ENCODE measurements at regions not wholly inside any gene's neighbourhood (a gene's known extent, or its start where the extent isn't known, plus 50 kb on each side); places are given as distances from the start of the nearest gene placed in this dataset.
"Not testable (repeated sequence)": the region's sequence is repeated elsewhere in the genome, so short reads cannot be mapped to it uniquely, and the experiment has no call there.

DNA sequence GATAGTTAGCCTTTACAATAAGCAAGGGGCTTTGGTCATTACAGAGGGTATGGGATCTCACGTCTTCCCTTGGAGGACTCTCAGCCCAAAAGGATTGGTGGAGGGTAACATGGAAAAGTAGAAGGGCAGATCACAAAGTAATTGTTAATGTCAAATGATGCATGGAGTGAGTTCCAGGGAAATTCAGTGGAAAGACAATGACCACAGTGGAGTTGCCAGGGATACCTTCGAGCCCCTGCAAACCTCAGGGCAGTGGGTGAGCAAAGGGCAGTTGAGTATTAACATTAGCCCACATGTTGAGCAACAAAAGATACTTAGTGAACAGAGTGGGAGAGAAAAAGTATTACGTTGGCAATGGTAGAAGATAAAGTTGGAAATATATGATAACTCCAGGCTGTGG lies 593.4 kb upstream of the NR2F2 start:
- no peak for DNase-seq

GRCh38 chr15:95739131-95739530 lies 591.4 kb upstream of the NR2F2 start:
- DNase-seq: no peak

- no peak for DNase-seq
Observed at GRCh38 chr15:95741830-95742229, 588.7 kb upstream of the NR2F2 start.

GRCh38 chr15:95742256-95742655 lies 588.2 kb upstream of the NR2F2 start:
- no peak for DNase-seq

GRCh38 chr15:95742836-95743235 lies 587.7 kb upstream of the NR2F2 start:
- no peak for DNase-seq

GRCh38 chr15:95757171-95757570 lies 573.3 kb upstream of the NR2F2 start:
- no peak for DNase-seq

DNA sequence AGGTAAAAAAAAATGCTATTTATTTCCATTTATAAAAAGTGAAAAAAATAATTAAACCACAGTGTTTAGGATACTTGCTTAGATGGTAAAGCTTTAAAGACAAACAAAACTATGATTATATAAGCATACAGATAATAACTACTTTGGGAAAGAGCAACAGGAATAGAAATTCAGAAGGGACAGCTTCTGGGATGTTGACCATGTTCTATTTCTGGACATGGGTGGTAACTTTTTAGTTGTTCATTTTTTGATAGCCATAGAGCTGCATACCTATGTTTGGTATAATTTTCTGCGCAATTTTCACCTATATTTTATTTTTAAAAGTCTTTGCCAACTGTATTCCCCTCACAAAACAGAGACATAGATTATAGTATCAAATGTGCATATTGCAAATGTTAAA lies 572.0 kb upstream of the NR2F2 start:
- DNase-seq: no peak

DNA sequence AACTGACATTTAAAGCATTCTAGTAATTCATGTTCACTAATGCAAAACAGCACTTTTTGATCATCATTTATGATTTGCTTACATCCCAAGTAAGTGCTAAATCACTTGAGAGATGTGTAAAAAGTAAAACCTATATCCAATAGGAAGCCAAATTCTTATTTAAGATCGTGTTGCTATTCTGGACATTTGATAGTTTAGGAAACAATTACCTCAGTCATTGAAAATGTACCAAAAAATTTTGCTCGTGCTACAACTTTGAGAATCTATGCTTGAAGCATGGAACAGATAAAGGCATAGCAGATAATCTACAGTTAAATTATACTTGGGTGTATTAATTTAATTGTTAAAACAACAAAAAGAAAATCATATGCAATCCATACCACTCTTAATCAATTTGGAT lies 571.6 kb upstream of the NR2F2 start:
- DNase-seq: no peak

- DNase-seq: no peak
Observed at GRCh38 chr15:95760508-95760907, 570.0 kb upstream of the NR2F2 start.

DNA sequence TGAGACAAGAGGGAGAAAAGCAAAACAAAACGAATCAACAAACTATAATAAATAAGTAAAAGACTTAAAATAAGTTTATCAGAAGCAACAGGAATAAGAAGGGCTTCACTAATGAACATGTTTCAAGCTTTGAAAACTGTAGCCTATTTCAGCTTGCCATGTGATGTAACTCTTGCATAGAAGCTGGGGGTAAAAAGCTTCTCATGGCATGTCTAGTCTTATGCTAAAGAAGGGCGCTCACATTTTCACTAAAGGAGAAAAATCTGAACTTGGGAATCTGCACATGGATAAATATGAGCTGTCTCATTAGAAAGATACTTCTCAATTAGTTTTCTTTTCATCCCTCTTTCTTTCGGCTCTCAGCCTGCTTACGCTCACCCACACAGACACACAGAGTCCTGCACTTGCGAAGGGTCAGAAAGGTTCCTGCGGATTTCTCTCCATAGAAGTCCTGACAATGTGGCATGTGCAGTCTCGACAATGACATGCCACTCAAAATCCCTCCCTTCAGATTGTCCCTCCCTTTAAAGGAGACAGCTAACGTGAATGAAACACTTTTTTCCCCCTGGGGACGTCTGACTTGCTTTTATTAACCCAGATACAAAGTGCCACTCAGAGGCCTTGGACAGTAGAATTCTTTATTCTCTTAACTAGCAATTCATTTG lies 568.9 kb upstream of the NR2F2 start:
- DNase-seq: no peak

GRCh38 chr15:95763426-95763825 lies 567.1 kb upstream of the NR2F2 start:
- DNase-seq: no peak

- DNase-seq: no peak
Observed at GRCh38 chr15:95765161-95765560, 565.3 kb upstream of the NR2F2 start.

DNA sequence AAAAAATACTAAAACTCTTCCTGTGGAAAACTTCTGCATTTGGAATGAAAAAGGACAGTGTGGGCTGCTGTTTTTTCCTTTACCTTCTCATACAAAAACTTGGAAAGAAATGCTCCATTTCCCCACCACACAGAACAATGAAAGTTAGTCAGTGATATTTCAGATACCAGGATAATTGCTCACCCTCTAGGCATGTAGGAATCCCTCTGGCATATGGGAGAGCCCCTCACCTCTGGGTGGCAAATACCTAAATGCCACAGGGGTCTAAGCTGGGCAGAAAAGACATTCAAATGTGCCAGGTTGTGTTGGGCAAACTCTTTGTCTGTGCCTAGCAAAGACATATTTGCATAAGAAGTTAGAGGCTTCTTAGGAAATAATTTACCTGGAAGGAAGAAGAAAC lies 560.3 kb upstream of the NR2F2 start:
- DNase-seq: no peak

DNA sequence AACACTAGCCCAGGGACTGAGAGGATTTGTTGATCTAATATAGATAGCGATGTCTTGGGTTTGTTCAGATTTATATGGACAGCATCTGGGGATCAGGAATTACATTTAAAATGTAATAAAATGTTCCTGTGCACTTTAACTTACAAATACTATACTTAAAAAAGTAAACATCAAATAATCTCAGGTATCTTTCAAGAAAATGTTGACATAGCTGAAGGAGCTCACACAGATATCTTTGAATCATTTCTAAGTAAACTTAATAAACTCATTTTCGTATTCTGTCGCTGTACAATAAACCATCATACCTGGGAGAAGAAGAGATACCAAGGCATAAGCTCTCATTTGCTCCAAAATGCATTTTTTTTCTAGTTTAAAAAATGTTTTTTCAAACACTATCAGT lies 557.5 kb upstream of the NR2F2 start:
- DNase-seq: no peak

DNA sequence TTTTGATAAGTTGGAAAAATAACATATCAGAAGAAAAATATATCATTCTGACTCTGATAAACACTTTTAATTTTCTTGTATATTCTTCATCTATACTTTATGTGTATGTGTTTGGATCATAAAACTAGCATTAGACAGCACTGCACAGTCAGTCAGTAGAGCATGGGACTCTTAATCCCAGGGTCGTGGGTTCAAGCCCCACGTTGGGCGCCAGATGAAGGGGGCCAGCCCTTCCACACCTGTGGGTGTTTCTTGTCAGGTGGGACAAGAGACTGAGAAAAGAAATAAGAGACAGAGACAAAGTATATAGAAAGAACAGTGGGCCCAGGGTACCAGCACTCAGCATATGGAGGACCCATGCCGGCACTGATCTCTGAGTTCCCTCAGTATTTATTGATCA lies 546.0 kb upstream of the NR2F2 start:
- no peak for DNase-seq

GRCh38 chr15:95785276-95785675 lies 545.2 kb upstream of the NR2F2 start:
- DNase-seq: not testable (repeated sequence)

- no peak for DNase-seq
Observed at GRCh38 chr15:95793231-95793630, 537.3 kb upstream of the NR2F2 start.

DNA sequence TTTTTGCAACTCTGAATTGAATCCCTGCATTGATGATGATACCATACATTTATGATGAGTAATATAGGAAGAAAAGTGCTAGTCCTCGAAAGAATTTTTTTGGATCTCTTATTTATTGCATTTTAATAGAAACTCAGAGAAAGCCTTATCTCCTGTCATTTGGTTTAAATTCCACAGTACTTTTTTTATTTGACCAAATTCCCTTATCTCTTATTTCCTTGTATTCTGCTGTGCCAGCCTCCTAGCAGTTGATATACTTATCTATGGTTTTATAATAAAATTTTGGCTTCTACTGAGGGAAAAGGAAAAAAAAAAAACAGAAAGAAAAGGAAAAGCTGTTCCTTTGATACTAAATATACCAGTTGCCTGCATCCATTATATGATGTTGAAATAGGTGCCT lies 535.1 kb upstream of the NR2F2 start:
- no peak for DNase-seq

GRCh38 chr15:95799286-95800200 lies 531.0 kb upstream of the NR2F2 start:
- no peak for DNase-seq

DNA sequence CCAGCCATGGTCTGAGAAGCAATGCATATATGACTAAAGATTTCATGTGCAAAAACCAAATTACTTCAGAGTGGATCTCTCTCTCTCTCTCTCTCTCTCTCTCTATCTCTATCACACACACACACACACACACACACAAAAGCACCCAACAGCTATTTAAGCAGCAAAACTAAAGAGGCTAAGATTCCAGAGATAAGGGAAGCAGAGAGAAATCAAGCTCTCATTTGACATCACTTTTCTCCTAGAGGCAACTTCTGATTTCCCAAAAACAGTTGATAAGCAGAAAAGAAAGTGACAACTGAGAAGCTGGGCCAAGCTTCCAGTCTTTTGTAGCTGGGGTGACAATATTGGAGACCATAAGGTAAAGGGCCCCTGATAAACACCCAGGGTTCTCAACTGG lies 526.0 kb upstream of the NR2F2 start:
- DNase-seq: no peak

- DNase-seq: no peak
Observed at GRCh38 chr15:95812491-95812890, 518.0 kb upstream of the NR2F2 start.

DNA sequence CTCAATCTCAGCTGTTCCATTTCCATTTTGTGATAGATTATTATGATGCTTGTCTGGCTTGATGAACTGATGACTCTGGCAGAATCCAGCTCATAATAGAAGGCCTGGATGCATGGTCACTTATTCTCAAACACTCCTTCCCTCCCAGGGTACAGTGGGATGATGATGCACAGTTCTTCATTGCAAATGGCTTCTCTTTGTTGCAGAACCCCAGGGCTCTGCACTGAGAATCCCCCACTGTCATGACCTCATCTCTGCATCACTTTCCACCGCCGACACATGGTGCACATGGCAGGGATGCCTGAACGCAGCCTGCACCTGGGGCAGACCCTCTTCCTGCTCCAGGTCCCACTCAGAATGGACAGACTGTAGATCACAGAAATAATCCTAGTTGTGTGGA lies 515.6 kb upstream of the NR2F2 start:
- no peak for DNase-seq

- no peak for DNase-seq
Observed at GRCh38 chr15:95816591-95816990, 513.9 kb upstream of the NR2F2 start.

- DNase-seq: no peak
Observed at GRCh38 chr15:95822961-95823360, 507.5 kb upstream of the NR2F2 start.

DNA sequence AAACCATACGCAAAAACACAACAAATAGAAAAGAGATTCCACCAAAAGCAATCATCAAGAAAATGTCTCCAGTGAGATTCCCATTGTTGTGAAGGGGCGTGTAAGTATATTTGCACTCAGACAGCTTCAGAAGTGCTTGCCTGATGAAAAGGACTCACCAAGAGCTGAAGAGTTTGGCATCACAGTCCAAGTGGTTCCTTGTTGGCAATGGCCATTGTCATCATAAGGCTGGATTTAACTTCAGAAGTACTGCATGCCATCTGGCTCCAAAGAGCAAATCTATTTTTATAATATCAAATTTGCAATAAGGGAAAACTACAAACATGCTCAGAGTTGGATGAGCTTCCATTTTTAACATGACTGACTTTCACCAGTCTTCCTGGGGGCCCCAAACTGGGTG lies 505.3 kb upstream of the NR2F2 start:
- no peak for DNase-seq
